ENCODE measurements at regions not wholly inside any gene's neighbourhood (a gene's known extent, or its start where the extent isn't known, plus 50 kb on each side); places are given as distances from the start of the nearest gene placed in this dataset.

GRCh38 chr3:30232142-30232541 is 374.3 kb upstream of the TGFBR2 start:
- Histone ChIP-seq H3K9me3 (ENCODE audit: low read depth, low read length) (no peaks in the 10 kb centered on the region), H3K4me3 (ENCODE audit: insufficient read depth, low read length) (peak overlapping the region; percentile 30), H3K4me2 (ENCODE audit: insufficient read depth, low read length) (peak overlapping the region; percentile 62), H3K27me3 (ENCODE audit: insufficient read depth, low read length) (no peaks in the 10 kb centered on the region), H3K4me1 (ENCODE audit: insufficient read depth, low read length) (peaks cover 42% of the 10 kb centered on the region), H3K36me3 (ENCODE audit: insufficient read depth, low read length) (no peaks in the 10 kb centered on the region), H3K79me2 (ENCODE audit: insufficient read depth, low read length) (no peaks in the 10 kb centered on the region), H2AFZ (ENCODE audit: low read length) (peak overlapping the region; percentile 45), H4K20me1 (ENCODE audit: insufficient read depth, low read length) (no peaks in the 10 kb centered on the region), H3K27ac (ENCODE audit: low read depth, low read length) (peak overlapping the region; percentile 82)
- no peak for TF ChIP-seq CTCF (IDR thresholded peaks at IDR 0.05; ENCODE audit: extremely low read depth, low read depth, low read length)
- no peak for DNase-seq (ENCODE audit: insufficient read length, low spot score, missing footprints)

DNA sequence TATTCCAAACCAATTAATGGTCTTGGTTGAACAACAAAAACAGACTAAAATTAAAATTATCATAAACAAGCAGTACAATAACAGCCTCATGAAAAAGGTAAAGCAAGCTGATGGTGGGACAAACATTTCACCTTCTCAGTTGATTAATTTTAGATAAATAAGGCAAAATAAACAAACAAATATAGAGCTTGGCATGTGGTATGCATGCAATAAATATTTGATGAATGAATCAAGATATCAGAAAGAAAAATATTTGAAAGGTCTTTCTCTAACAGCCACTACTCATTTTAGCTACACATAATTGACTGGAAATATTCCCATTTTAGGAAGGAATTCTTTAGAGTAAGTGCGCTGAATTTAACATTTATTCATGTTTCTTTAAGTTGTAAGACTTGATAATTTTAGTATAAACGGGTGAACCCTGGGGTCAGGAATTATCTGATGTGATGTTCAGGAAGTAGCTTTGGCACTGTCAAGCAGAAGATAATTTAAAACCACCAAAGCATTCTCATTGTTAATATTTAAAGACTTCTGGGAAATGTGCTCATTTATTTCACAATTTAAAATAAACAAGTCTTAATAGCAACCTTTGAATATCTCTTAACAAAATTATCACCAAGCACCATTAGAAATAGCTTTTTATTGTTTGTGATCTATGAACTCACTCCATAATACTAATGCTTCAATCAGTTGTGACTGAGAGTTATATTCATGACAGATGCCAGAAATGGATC is 372.3 kb upstream of the TGFBR2 start:
- H3K4me3 ChIP-seq (ENCODE audit: insufficient read depth, low read length): no peak overlapping the region
- no peak for TF ChIP-seq CTCF (IDR thresholded peaks at IDR 0.05; ENCODE audit: extremely low read depth, low read depth, low read length)
- no peak overlapping the region for H3K4me2 ChIP-seq (ENCODE audit: insufficient read depth, low read length)
- H3K27ac ChIP-seq (ENCODE audit: low read depth, low read length): no peak overlapping the region
- H3K27me3 ChIP-seq (ENCODE audit: insufficient read depth, low read length): no peaks in the 10 kb centered on the region
- H3K36me3 ChIP-seq (ENCODE audit: insufficient read depth, low read length): no peaks in the 10 kb centered on the region
- no peaks in the 10 kb centered on the region for H3K79me2 ChIP-seq (ENCODE audit: insufficient read depth, low read length)
- H3K9me3 ChIP-seq (ENCODE audit: low read depth, low read length): no peaks in the 10 kb centered on the region
- peaks cover 27% of the 10 kb centered on the region for H3K4me1 ChIP-seq (ENCODE audit: insufficient read depth, low read length)
- DNase-seq (ENCODE audit: insufficient read length, low spot score, missing footprints): no peak
- H2AFZ ChIP-seq (ENCODE audit: low read length): no peak overlapping the region
- no peaks in the 10 kb centered on the region for H4K20me1 ChIP-seq (ENCODE audit: insufficient read depth, low read length)

GRCh38 chr3:30236011-30236410 is 370.4 kb upstream of the TGFBR2 start:
- no peak overlapping the region for H2AFZ ChIP-seq (ENCODE audit: low read length)
- H3K4me2 ChIP-seq (ENCODE audit: insufficient read depth, low read length): no peak overlapping the region
- TF ChIP-seq CTCF (IDR thresholded peaks at IDR 0.05; ENCODE audit: extremely low read depth, low read depth, low read length): no peak
- peaks cover 21% of the 10 kb centered on the region for H3K4me1 ChIP-seq (ENCODE audit: insufficient read depth, low read length)
- no peak overlapping the region for H3K27ac ChIP-seq (ENCODE audit: low read depth, low read length)
- H3K4me3 ChIP-seq (ENCODE audit: insufficient read depth, low read length): no peak overlapping the region
- DNase-seq (ENCODE audit: insufficient read length, low spot score, missing footprints): no peak
- H3K27me3 ChIP-seq (ENCODE audit: insufficient read depth, low read length): no peaks in the 10 kb centered on the region
- H3K36me3 ChIP-seq (ENCODE audit: insufficient read depth, low read length): no peaks in the 10 kb centered on the region
- H3K9me3 ChIP-seq (ENCODE audit: low read depth, low read length): no peaks in the 10 kb centered on the region
- no peaks in the 10 kb centered on the region for H4K20me1 ChIP-seq (ENCODE audit: insufficient read depth, low read length)
- H3K79me2 ChIP-seq (ENCODE audit: insufficient read depth, low read length): no peaks in the 10 kb centered on the region

GRCh38 chr3:30241721-30242120 is 364.7 kb upstream of the TGFBR2 start:
- Histone ChIP-seq H3K4me3 (ENCODE audit: insufficient read depth, low read length) (no peak overlapping the region), H3K36me3 (ENCODE audit: insufficient read depth, low read length) (no peaks in the 10 kb centered on the region), H3K4me1 (ENCODE audit: insufficient read depth, low read length) (no peaks in the 10 kb centered on the region), H2AFZ (ENCODE audit: low read length) (no peak overlapping the region), H3K79me2 (ENCODE audit: insufficient read depth, low read length) (no peaks in the 10 kb centered on the region), H3K27me3 (ENCODE audit: insufficient read depth, low read length) (no peaks in the 10 kb centered on the region), H3K9me3 (ENCODE audit: low read depth, low read length) (no peaks in the 10 kb centered on the region), H3K4me2 (ENCODE audit: insufficient read depth, low read length) (no peak overlapping the region), H3K27ac (ENCODE audit: low read depth, low read length) (no peak overlapping the region), H4K20me1 (ENCODE audit: insufficient read depth, low read length) (no peaks in the 10 kb centered on the region)
- no peak for TF ChIP-seq CTCF (IDR thresholded peaks at IDR 0.05; ENCODE audit: extremely low read depth, low read depth, low read length)
- no peak for DNase-seq (ENCODE audit: insufficient read length, low spot score, missing footprints)
